ENCODE measurements at regions not wholly inside any gene's neighbourhood (a gene's known extent, or its start where the extent isn't known, plus 50 kb on each side); places are given as distances from the start of the nearest gene placed in this dataset.

- no peak for TF ChIP-seq CTCF (IDR thresholded peaks at IDR 0.05; ENCODE audit: low read depth, low read length)
- no peak for TF ChIP-seq POLR2A (IDR thresholded peaks at IDR 0.05; ENCODE audit: extremely low read depth, insufficient read length)
- TF ChIP-seq MAX (IDR thresholded peaks at IDR 0.05; ENCODE audit: low read depth, low read length), result no peak
These were observed 447.5 kb upstream of the COX7C start for GRCh38 chr5:86170194-86170593.

All from NB4 (cell line).